Fibroblast of skin of abdomen (primary cell): ENCODE measurements at regions not wholly inside any gene's neighbourhood (a gene's known extent, or its start where the extent isn't known, plus 50 kb on each side); places are given as distances from the start of the nearest gene placed in this dataset.
"Not testable (repeated sequence)": the region's sequence is repeated elsewhere in the genome, so short reads cannot be mapped to it uniquely, and the experiment has no call there.

Source experiments
- DNase-seq: peaks from one replicate; pipeline ENCODE4 v3.0.0-alpha.2; 2013

DNA sequence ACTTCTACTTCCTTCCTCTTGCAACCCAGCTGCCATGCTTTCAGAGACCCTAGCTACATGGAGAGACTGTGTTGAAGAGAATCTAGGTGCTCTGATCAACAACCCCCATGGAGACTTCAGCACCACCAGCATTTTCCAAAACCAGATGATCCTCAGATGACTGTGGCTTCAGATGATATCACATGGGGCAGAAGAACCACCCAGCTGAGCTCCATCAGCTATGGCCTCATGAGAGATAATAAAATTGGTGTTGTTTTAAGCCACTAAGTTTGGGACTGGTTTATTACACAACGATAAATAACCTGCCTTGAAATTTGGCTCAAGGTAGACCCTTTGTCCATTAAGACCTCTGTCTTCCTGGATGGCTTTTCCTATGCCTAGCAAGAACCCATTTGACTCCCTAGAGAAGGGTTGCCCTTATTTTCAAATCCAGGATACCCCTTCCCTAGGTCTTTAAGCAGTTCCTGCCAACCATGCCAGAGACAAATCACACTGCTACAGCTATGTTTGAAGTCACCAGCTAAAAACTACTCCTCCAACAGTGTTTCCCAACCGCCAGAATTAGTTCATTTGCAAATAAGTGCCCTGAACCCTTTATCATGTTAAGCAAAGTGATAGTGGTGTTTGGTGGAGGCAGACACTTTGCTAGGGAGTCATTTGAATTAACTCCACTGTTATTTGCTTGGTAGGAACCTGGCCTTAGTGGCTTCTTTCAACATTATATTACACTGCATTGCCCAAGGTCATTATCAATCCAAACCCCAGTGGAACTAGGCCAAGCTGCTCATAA lies 136.9 kb upstream of the PALS2 start:
- no peak for DNase-seq

DNA sequence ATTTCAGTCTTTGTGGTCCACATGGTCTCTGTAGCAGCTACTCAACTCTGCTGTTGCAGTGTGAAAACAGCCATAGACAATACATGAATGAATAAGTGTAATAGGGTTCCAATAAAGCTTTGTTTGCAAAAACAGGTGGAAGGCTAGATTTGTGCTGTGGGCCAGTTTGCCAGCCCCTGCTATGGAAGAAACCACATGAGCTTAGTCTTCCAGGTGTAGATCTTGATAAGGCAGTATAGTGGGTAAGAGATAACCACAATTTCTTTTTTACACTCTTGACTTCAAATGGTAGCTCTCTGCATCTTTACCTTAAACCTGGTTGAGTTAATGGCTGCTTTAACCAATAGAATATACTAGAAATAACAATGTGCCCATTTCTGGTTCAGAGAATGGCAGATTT lies 135.0 kb upstream of the PALS2 start:
- DNase-seq = no peak

DNA sequence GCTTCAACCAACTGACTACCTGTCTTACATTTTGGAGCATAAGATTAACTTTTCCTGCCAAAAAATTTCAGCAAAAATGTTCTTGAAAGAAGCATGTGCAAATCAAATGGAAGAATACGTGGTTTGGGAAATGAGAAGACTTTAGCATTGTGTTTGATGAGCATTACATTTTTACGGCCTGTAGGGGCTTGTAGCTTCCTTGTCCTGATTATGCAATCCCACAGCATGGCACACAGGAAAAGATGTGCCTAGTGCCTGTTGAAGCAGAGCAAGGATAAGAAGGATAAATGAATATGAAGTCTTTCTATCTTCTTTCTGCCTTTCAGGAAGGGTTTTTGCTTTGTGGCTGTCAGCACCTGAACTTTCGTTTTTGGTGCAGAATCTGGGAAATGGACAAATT lies 134.1 kb upstream of the PALS2 start:
- not testable (repeated sequence) for DNase-seq

DNA sequence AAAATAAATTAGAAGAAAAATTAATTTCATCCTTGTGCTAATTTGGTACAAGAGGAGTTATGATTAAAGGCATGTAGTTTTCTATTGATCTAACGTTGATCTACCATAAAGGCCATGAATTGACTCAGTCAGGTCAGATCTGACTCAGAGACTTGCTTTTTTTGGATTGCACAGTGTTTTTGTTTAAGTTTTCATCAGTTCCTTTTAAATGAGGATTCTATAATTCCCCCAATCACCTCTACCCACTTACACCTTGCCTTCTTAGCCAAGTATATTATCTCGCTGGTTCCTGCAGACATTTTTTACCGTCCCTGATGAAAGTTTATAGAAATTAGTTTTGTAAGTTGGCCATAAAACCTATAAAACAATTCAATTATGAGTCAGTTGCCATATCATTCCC lies 132.4 kb upstream of the PALS2 start:
- DNase-seq = no peak

DNA sequence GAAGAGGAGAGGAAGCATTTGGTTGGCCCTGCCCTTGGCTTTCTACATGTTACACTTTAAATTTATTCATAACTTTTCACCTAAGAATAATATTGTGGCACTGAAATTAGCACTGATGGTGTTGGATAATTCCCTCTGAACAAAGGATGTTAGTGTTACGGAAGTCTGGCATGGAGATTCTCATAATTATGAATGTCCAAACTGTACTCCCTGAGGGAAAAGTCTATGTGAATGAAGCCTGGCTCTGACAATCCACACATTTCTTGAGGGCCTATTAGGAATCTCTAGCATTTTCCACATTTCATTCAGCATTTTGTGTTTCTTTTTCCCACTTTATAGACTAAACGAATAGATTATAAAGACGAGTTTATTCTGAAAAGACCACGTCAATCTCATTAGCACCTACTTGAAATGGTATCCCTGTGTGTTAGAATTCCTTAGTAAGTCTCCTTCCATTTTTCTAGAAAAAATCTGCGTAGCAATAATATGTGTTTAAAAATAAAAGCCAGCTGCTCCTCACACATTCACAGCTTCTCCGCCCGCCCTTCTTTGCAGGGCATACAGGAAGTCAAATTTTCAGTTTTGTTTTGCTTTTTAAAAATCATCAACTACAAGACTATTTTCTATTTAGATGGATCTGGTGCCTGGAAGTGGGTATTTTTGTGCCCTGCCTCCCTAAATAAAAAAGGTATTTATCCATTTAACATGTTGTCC lies 131.8 kb upstream of the PALS2 start:
- DNase-seq = no peak

DNA sequence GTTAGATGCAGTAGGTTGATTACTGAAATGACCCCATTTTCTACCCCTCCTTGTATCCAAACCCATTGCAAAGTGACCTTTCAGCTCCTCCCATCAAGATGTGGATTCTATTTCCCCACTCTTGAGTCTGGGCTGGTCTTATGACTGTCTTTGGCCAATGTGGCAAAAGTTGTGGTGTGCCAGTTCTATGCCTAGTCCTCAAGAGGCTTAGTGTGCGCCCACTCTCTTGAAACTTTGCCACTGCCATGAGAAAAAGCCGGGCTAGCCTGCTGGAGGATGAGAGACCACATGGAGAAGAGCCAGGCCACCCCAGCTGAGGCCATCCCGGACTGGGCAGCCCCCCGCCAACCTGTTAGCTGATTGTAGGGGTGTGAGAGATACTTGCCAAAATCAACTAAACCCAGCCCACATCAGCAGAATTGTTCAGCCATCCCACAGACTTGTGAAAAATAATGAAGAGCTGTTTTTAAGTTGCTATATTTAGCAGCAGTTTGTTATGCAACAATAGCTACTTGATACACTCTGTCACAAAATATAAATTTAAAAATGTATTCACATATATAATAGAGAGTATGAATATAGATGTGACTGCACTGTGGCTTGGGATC lies 131.0 kb upstream of the PALS2 start:
- no peak for DNase-seq

DNA sequence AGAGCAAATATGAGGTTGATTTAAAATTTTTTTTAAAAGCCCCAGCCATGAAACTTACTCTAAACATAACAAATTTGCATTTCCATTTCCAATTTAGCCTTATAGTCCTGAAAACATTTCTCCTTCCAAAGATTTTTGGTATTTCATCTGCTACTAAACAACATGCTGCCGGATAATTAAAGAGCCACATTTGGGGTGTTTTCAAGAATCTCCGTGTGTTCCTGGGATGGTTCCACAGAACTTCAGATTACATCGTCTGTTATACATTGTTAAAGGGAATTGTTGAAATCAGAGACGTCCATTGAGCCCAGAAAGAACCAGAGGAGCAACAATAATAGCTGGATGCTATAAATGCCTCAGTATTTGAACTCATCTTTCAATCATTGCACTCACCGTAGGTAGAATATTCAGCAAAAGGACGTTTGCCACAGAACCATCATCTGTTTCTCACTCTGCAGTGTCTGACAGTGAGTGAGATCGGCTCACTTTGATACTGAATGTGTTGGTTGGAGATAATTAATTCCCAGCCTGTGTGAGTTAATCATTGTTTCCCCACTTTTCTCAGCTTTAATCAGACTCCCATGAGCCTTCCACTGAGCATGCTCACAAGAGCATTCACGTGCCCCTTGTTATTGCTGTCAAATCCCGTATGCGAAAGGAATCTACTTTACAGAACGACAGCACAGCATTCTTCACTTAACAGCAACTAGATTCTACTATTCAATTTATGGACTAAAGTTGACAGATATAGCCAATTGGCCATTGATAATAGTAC lies 128.4 kb upstream of the PALS2 start:
- DNase-seq = no peak

DNA sequence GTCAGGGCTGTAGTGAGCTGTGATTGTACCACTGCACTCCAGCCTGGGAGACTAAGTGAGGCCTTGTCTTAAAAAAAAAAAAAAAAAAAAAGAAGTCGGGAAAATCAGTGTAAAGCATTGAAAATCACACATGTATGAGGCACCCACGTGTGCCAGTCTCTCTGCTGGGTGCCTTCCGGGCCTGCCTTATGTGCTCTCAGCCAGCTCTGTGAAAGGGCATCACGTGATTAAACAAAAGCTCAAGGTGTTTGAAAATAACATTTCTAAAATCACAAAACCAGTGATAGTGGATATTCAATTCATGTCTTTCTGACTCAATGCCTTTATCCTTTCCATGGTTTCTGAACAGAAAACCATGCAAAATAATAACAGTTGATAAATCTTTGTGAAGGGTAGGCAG lies 125.2 kb upstream of the PALS2 start:
- DNase-seq = no peak

DNA sequence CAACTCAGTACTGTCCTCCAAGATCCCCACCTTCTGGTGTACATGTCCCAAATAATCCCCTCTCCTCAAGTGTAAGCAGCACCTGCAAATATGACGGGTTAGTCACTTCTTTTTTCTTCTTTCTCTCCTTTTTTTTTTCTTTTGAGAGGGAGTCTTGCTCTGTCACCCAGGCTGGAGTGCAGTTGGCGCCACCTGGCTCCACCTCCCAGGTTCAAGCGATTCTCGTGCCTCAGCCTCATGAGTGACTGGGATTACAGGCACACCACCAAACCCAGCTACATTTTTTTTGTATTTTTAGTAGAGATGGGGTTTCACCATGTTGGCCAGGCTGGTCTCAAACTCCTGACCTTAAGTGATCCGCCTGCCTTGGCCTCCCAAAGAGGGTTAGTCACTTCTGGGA lies 123.8 kb upstream of the PALS2 start:
- DNase-seq = not testable (repeated sequence)

DNA sequence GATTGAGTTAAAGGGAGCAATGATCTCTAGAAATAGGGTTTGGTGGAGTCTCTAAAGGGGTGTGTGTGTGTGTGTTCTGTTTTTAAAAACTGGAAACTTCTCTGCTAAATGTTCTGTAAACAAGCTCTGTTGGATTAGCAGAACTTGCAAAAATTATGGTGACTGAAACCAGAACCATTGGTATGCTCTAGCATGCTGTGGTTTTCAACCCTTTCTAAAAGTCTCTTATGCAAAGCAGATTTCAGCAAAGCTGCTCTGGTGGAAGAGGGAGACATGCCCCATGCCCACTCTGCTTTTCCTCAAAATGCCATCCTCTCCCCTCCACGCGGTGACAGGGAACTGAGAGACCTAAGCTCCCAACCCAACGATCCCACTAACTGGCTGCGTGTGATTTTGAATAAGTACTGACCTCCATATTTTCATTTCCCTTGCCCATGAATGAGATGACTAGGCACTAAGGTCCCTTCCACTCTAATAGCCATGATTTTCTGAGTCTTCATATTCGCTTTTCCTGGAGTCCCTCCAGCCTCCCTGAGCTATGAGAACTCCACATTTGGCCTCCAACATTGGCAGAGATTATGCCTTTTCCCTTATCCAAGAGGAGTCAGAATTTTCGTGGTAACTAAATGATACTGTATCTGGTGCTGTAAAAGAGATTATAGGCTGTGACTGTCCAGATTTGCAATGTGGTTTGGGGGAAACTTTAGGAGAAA lies 117.3 kb upstream of the PALS2 start:
- DNase-seq = no peak

DNA sequence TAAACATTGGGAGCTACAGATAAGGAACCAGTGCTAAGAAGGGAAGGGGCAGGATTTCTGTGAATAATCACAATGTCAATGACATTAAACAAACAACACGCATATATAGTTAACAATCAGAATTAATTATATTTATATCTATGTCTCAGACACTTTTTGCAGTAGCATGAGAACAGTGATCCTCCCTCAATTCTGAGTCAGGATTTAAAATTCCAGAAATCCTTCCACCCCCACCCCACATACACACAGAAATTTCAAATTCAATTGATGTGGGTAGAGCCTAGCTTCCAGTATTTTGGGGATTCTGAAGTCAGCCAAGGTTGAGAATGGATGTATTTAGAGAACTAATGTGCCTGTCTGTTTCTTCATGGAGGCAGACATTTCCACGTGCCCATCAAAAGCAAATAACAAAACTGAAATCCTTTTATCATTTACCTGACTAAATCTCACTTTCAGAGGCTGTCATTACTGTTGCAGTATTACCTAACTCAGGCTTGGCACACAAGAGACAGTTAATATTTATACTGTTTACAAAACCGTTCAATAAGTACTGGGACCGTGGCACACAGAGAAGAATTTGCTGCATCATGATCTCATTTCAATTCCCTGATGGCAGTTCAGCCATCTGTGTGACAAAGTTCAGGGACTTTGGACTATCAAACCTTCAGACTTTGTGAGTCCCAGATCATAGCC lies 116.6 kb upstream of the PALS2 start:
- DNase-seq = peak; percentile 6

DNA sequence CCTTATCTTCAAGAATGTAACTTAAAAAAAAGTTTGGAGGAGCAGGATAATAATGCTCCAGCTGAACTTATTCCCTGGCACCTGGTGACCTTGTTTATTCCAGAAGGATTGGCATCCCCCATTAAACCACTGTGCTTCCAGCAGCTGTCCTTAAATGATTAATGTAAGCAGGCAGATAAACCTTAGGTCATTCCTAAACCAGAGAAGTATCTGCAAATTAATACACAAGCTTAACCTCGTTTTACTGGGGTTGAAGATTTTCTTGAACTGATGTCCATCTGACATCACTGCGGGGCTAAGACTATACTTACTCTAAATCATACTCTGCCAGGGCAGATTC lies 116.1 kb upstream of the PALS2 start:
- no peak for DNase-seq

DNA sequence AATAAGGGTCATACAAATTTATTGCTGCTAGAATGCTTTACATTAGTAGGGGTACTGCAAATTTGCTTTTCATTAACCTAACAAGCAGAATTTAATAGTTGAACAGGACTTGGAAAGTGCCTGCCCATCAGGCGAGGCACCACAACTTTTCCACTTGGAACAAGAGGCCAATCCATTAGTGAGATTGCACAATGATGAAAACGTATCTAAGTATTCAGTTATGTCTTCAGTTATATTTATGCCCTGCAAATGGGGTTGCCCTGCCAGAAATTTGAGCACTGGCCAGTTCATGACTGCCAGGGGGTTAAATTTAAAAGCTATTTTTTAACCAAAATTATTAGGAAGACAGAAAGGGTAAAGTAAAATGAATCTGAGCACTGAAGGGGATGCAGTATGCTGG lies 111.1 kb upstream of the PALS2 start:
- no peak for DNase-seq

DNA sequence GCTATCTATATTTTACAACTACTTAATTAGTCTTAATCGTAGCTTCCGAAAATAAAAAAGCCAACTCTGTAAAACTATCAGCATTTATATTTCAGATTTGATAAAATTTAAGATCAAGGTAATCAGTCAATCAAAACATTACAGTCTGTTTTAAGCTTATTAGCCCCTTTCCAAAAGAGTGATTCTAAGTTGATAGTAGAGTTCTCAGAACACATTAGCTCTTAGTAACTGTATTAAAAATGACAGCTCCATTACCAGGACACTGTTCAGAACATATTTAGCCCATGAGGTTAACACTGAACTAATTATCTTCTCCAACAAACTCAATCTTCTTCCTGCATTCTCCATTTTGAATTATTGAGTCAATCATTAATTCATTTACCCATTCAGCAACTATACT lies 110.3 kb upstream of the PALS2 start:
- no peak for DNase-seq

DNA sequence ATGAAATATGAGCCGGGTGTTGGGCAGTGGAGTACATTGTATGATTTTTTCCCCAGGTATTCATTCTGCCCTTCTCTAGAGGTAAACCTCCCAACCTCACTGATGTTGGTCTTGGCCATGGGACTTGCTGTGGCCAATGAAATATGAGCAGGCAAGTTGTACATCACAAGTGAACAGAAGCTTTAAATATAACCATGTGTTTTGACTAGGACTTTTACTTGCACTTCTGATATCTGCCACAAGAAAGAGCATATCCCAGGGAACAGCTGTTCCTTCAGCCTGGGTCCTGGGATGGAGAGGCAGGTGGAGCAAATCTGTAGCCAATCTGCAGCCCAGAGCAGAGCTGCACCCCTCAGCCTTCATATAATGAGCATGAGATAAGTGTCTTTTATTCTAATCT lies 109.8 kb upstream of the PALS2 start:
- DNase-seq = no peak

DNA sequence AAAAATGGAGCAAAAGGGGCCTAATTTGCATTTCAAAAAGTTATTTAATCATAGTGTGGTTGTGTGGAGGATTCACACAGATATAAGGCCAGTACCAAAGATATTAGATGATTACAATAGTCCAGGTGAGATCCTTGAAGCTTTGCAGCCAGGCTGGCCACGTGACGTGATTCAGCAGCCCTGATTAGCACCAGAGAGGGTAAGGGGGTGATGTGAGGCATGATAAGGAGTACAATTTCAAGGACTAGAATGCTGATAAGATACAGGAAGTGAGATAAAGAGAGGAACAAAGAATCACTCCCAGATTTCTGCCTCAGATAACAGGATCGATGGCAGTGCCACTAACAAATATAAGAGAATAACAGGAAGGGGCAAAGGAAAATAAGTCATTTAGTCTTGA lies 108.4 kb upstream of the PALS2 start:
- DNase-seq = no peak

DNA sequence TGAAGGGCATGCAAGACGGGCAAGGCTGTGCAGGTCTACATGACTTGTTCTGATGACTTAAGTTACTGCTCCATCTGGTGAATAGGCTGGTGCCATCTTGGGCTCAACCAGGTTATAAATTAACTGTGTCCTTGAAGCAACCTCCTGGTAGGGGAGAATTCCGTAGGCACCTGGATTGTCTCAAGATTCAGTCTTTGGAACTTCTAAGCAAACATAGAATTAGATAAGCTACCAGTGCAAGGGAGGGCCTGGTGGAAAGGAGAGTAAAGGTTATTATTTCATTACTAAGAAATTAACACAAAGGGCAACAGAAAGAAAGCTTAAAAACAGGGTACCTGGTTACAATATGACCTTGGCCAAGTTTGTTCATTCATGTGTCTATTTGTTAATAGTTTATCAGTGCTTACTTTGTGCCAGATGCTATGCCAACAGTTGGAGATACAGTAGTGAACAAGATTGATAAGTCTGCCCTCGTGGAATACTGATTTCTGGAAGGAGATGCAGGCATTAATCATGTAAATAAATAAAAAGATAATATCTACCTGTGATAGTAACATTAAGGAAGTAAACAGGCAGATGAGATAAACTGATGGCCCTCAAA lies 107.0 kb upstream of the PALS2 start:
- no peak for DNase-seq

DNA sequence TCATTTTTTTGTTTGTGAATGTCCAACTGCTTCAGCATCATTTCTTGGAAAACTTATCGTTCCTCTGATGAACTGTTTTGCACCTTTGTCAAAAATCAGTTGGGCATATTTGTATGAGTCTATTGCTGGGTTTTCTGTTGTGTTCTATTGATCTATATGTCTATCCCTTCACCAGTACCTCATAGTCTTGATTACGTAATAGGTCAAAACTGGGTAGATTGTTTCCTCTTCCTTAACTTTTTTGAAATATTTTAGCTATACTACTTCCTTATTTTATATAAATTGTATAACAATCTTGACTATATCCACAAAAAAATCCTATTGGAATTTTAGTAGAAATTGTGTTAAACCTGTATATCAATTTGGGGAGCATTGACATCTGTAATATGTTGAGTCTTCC lies 104.1 kb upstream of the PALS2 start:
- no peak for DNase-seq

DNA sequence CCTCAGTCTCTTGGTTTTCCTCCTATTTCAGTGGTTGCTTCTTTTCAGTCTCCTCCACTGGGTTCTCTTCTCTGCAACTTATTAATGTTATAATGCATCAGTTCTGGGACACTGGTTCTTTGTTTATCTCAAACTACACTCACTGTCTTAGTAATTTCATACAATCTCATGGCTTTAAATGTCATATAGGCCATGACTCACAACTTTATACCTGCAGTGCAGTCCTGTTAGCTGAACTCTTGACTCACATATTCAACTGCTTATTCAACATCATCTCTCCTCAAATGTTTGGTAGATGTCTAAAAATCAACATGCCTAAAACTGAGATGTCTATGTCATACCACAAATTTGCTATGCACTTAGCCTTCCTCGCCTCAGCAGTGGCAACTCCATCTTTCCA lies 101.2 kb upstream of the PALS2 start:
- DNase-seq = no peak

DNA sequence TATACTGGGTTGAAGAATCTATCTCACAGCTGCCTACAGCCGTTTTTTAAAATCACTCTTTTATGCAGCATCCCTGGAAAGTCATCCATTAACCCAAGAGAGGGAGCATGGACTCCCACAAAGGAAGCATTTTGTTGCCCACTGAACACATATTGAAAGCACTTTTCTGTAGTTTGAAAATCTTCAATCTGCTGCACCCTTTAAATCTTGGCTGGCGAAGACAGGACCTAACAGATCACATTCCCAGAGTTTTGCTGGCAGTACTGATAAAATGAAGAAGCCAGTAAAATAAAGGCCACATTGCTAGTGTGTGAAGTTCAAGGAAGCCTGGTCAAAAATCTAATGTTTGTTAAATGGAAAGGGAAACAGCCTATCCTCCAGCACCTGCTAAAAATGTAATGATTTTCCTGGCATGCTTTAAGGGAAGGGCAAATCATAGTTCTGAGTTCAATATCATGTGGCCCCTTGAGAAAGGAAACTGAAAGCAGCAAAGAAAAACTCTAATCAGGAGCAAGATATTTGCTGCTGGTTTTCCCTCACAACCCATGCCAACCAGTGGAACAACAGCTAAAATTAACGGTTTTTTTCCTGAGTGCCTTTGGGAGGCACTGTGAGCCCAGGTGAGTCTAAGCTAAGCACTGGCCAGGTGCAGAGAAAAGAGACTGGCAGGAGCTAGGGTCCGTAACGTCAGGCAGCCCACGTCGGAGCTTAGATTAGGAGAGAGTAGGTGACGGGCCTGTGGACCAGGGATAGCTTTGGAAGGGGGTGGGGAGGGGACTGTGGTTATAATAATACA lies 97.9 kb upstream of the PALS2 start:
- no peak for DNase-seq

DNA sequence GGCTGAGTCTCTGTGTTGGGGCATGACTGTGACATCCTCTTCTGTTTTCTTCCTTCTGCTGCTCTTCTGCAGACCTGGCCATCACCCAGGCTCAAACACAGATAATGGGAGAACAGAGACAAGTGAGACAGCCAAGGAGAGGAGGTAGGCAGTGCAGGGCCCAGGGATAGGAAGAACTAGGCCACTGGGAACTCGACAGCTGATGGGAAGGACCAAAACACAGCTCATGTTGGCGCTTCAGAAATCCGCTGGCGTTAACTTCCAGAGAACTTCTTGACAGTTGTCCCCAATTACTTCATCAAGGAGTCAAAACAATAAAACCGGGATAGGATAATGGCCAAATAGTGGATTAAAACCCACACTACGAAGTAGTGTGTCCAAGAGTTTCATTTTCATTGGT lies 97.0 kb upstream of the PALS2 start:
- no peak for DNase-seq
